Upper lobe of left lung (tissue), 6 donors: ENCODE measurements at regions not wholly inside any gene's neighbourhood (a gene's known extent, or its start where the extent isn't known, plus 50 kb on each side); places are given as distances from the start of the nearest gene placed in this dataset.

Source experiments
- ATAC-seq, 2 donors: fragments of 200-7000 bp; cut with Tn5 transposase; one replicate each; pipeline ENCODE4 v1.9.1; 2022; ENCODE audit warnings: mild to moderate bottlenecking in 2 of 2, moderate library complexity in 2 of 2; ENCODE audit not compliant: low FRiP score in 2 of 2
- DNase-seq, 2 donors: peaks; one replicate each; pipeline ENCODE4 v3.0.0-alpha.2; 2019 to 2020
- H3K27ac ChIP-seq, 4 donors: fragments of 200-600 bp; sonication (generic); one replicate each; pipeline ENCODE4 v1.5.1; 2016 to 2019
- H3K27me3 ChIP-seq, 4 donors: fragments of 200-600 bp; sonication (generic); one replicate each; pipeline ENCODE4 v1.5.1; 2017 to 2019
- H3K36me3 ChIP-seq, 4 donors: fragments of 200-600 bp; sonication (generic); one replicate each; pipeline ENCODE4 v1.5.1; 2016 to 2019
- H3K4me1 ChIP-seq, 4 donors: fragments of 200-600 bp; sonication (generic); one replicate each; pipeline ENCODE4 v1.5.1; 2018 to 2019
- H3K4me3 ChIP-seq, 4 donors: fragments of 200-600 bp; sonication (generic); one replicate each; pipeline ENCODE4 v1.5.1; 2017 to 2019; ENCODE audit warnings: mild to moderate bottlenecking in 2 of 4, moderate library complexity in 1 of 4
- H3K9me3 ChIP-seq, 4 donors: fragments of 200-600 bp; sonication (generic); one replicate each; pipeline ENCODE4 v1.5.1; 2018 to 2019
- EP300 ChIP-seq, 4 donors: sonication (generic); formaldehyde crosslinking; IDR thresholded peaks; one replicate each; pipeline ENCODE4 v1.5.1; 2017; ENCODE audit warnings: antibody characterized with exemption in 4 of 4, control low read depth in 2 of 4
- POLR2A ChIP-seq, 4 donors: fragments of 450-650 bp; IDR thresholded peaks; one replicate each; pipeline ENCODE4 v1.5.1; 2016 to 2017; ENCODE audit warnings: antibody characterized with exemption in 4 of 4, mild to moderate bottlenecking in 2 of 4
- POLR2AphosphoS5 ChIP-seq, 2 donors: sonication (generic); formaldehyde crosslinking; IDR thresholded peaks; one replicate each; pipeline ENCODE4 v1.5.1; 2017; ENCODE audit warnings: antibody characterized with exemption in 2 of 2
- WGBS, 2 donors: methylation state at CpG; one replicate each; pipeline ENCODE4 v1.1.5; 2017 to 2018; 5-methylcytosine and 5-hydroxymethylcytosine counted together
- TF ChIP-seq, protein P1 (sequence below), 6 experiments: fragments of 450-650 bp in 4 of 6; fragments of 200-600 bp in 2 of 6; sonication (generic) in 2 of 6; IDR thresholded peaks; one replicate each; pipeline ENCODE4 v1.5.1; 2016 to 2019; ENCODE audit warnings: antibody characterized with exemption in 6 of 6
- donor health status: DM: no; HTN: no; CAD: no; lungs with moderate emphysema.
- donor health status: DM: no; HTN: yes; CAD: no; lungs with severe emphysema.

GRCh38 chr13:47188802-47189201 lies 291.9 kb upstream of the HTR2A start:
- no peak overlapping the region for H3K4me3 ChIP-seq
- 61 to 67% methylated on average over 3 of the region's 3 CpGs for WGBS, 2 donors
- H3K4me1 ChIP-seq: no peaks in the 10 kb centered on the region
- DNase-seq (no peak), ATAC-seq (peak in 1 of 2 donors; percentile 21)
- no peaks in the 10 kb centered on the region for H3K9me3 ChIP-seq
- TF ChIP-seq POLR2A (IDR thresholded peaks at IDR 0.05) (no peak), EP300 (IDR thresholded peaks at IDR 0.05) (no peak), POLR2AphosphoS5 (IDR thresholded peaks at IDR 0.05) (no peak)
- TF ChIP-seq, protein P1, sequence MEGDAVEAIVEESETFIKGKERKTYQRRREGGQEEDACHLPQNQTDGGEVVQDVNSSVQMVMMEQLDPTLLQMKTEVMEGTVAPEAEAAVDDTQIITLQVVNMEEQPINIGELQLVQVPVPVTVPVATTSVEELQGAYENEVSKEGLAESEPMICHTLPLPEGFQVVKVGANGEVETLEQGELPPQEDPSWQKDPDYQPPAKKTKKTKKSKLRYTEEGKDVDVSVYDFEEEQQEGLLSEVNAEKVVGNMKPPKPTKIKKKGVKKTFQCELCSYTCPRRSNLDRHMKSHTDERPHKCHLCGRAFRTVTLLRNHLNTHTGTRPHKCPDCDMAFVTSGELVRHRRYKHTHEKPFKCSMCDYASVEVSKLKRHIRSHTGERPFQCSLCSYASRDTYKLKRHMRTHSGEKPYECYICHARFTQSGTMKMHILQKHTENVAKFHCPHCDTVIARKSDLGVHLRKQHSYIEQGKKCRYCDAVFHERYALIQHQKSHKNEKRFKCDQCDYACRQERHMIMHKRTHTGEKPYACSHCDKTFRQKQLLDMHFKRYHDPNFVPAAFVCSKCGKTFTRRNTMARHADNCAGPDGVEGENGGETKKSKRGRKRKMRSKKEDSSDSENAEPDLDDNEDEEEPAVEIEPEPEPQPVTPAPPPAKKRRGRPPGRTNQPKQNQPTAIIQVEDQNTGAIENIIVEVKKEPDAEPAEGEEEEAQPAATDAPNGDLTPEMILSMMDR (IDR thresholded peaks at IDR 0.05): no peak
- no peaks in the 10 kb centered on the region for H3K36me3 ChIP-seq
- no peak overlapping the region for H3K27ac ChIP-seq
- peaks cover 0 to 1% (median 0%) of the 10 kb centered on the region in 4 donors for H3K27me3 ChIP-seq

- WGBS, 2 donors: 94 to 97% methylated on average over 2 of the region's 2 CpGs
- Histone ChIP-seq H3K4me3 (no peak overlapping the region), H3K9me3 (no peaks in the 10 kb centered on the region), H3K4me1 (no peaks in the 10 kb centered on the region), H3K27me3 (peaks cover 0 to 1% (median 0%) of the 10 kb centered on the region in 4 donors), H3K27ac (no peak overlapping the region), H3K36me3 (no peaks in the 10 kb centered on the region)
- ATAC-seq: no peak
- TF ChIP-seq POLR2AphosphoS5 (IDR thresholded peaks at IDR 0.05) (no peak), EP300 (IDR thresholded peaks at IDR 0.05) (no peak), POLR2A (IDR thresholded peaks at IDR 0.05) (no peak)
- TF ChIP-seq, protein P1 (IDR thresholded peaks at IDR 0.05): no peak
- no peak for DNase-seq
Measured at GRCh38 chr13:47186471-47186870, 289.6 kb upstream of the HTR2A start.

- Histone ChIP-seq H3K27me3 (peaks cover 0 to under 1% (median 0%) of the 10 kb centered on the region in 4 donors), H3K9me3 (no peaks in the 10 kb centered on the region), H3K27ac (no peak overlapping the region), H3K36me3 (no peaks in the 10 kb centered on the region), H3K4me1 (no peaks in the 10 kb centered on the region), H3K4me3 (no peak overlapping the region)
- no peak for DNase-seq
- peak in 1 of 2 donors; percentile 41 for ATAC-seq
- TF ChIP-seq EP300 (IDR thresholded peaks at IDR 0.05) (no peak), POLR2A (IDR thresholded peaks at IDR 0.05) (no peak)
Measured at GRCh38 chr13:47184321-47184720, 287.5 kb upstream of the HTR2A start.

- 63 to 91% methylated on average over 3 of the region's 3 CpGs for WGBS, 2 donors
- H3K4me1 ChIP-seq: no peaks in the 10 kb centered on the region
- no peak for DNase-seq
- H3K27ac ChIP-seq: no peak overlapping the region
- no peaks in the 10 kb centered on the region for H3K36me3 ChIP-seq
- no peaks in the 10 kb centered on the region for H3K9me3 ChIP-seq
- no peak overlapping the region for H3K4me3 ChIP-seq
- no peaks in the 10 kb centered on the region for H3K27me3 ChIP-seq
- TF ChIP-seq POLR2AphosphoS5 (IDR thresholded peaks at IDR 0.05) (no peak), POLR2A (IDR thresholded peaks at IDR 0.05) (no peak), EP300 (IDR thresholded peaks at IDR 0.05) (no peak)
- TF ChIP-seq, protein P1 (IDR thresholded peaks at IDR 0.05): no peak
- ATAC-seq: no peak
Measured at GRCh38 chr13:47179321-47179720, 282.5 kb upstream of the HTR2A start.

DNA sequence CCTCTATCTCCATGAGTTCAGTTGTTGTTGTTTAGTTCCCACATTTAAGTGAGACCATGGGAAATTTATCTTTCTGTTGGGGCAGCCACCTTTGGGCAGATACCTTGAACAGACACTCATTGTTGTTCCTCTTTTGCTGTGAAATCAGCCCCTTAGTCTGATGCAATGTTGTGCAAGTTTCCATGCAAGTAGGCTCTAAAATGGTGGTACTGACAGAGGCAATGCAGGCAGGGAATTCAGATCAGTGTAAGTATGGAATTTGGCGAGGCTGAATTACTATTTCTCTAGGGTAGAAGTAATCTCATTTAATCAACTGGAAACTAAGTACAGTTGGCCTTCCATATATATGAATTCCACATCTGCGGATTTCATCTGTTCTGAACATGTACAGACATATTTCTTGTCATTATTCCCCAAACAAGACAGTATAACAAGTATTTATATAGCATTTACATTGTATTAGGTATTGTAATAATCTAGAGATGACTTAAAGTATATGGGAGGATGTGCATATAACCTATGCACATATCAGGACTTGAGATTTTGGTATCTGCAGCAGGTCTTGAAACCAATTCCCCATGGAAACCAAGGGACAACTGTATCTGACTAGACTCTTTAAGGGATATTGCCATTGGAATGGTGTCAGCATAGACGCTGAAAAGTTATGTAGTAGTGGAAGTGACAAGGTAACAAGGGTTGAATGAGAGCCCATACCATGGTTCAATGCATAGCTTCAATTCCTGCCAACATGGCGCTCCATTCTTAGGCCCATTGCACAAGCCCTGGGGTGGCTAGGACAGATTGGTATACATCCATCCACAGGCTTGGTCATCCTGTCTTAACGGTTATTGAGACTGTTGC lies 281.5 kb upstream of the HTR2A start:
- WGBS, 2 donors: 74 to 95% methylated on average over 5 of the region's 5 CpGs
- no peak for DNase-seq

More for the DNA sequence above, 281.5 kb upstream of the HTR2A start:
- H3K36me3 ChIP-seq: no peaks in the 10 kb centered on the region
- H3K27ac ChIP-seq: no peak overlapping the region
- no peak for ATAC-seq
- H3K4me1 ChIP-seq: no peaks in the 10 kb centered on the region
- no peak for TF ChIP-seq POLR2A (IDR thresholded peaks at IDR 0.05)
- no peak for TF ChIP-seq POLR2AphosphoS5 (IDR thresholded peaks at IDR 0.05)
- TF ChIP-seq EP300 (IDR thresholded peaks at IDR 0.05): no peak
- TF ChIP-seq, protein P1 (IDR thresholded peaks at IDR 0.05): no peak
- no peaks in the 10 kb centered on the region for H3K27me3 ChIP-seq
- H3K9me3 ChIP-seq: no peaks in the 10 kb centered on the region
- no peak overlapping the region for H3K4me3 ChIP-seq
